GM23248 (cell line): ENCODE measurements at regions not wholly inside any gene's neighbourhood (a gene's known extent, or its start where the extent isn't known, plus 50 kb on each side); places are given as distances from the start of the nearest gene placed in this dataset.

ENCODE experiments used
- DNase-seq: peaks from one replicate; pipeline ENCODE4 v3.0.0-alpha.2; 2015
- H2AFZ ChIP-seq: fragments of 200-600 bp; sonication (generic); 2 replicates; pipeline ENCODE4 v1.6.1; 2016; ENCODE audit warnings: antibody characterized with exemption
- H3F3A ChIP-seq: fragments of 200-600 bp; sonication (generic); 2 replicates; pipeline ENCODE4 v1.6.1; 2016; ENCODE audit warnings: mild to moderate bottlenecking, antibody characterized with exemption, mixed run types; ENCODE audit not compliant: insufficient read depth
- H3K27ac ChIP-seq: fragments of 200-600 bp; sonication (generic); 2 replicates; pipeline ENCODE4 v1.5.1; 2016; ENCODE audit warnings: mild to moderate bottlenecking
- H3K27me3 ChIP-seq: fragments of 200-600 bp; sonication (generic); replicated peaks from 2 replicates; pipeline ENCODE4 v1.6.1; 2016; ENCODE audit warnings: mild to moderate bottlenecking; ENCODE audit not compliant: insufficient read depth
- H3K36me3 ChIP-seq: fragments of 200-600 bp; sonication (generic); 2 replicates; pipeline ENCODE4 v1.6.1; 2016; ENCODE audit warnings: low read depth, mild to moderate bottlenecking
- H3K4me1 ChIP-seq: fragments of 200-600 bp; sonication (generic); 2 replicates; pipeline ENCODE4 v1.6.1; 2016; ENCODE audit warnings: mild to moderate bottlenecking; ENCODE audit not compliant: insufficient read depth
- H3K4me2 ChIP-seq: fragments of 200-600 bp; sonication (generic); one replicate; pipeline ENCODE4 v1.6.1; 2016; ENCODE audit warnings: mild to moderate bottlenecking; ENCODE audit not compliant: unreplicated experiment
- H3K4me3 ChIP-seq: fragments of 200-600 bp; sonication (generic); 2 replicates; pipeline ENCODE4 v1.5.1; 2016; ENCODE audit warnings: mild to moderate bottlenecking
- H3K79me2 ChIP-seq: fragments of 200-600 bp; sonication (generic); 2 replicates; pipeline ENCODE4 v1.6.1; 2016; ENCODE audit warnings: mild to moderate bottlenecking; ENCODE audit not compliant: insufficient read depth
- H3K9ac ChIP-seq: fragments of 200-600 bp; sonication (generic); 2 replicates; pipeline ENCODE4 v1.6.1; 2016; ENCODE audit warnings: mild to moderate bottlenecking
- H3K9me2 ChIP-seq: fragments of 200-600 bp; sonication (generic); 2 replicates; pipeline ENCODE4 v1.6.1; 2016; ENCODE audit warnings: mixed run types, mild to moderate bottlenecking, moderate library complexity; ENCODE audit not compliant: insufficient read depth
- H3K9me3 ChIP-seq: fragments of 200-600 bp; sonication (generic); one replicate; pipeline ENCODE4 v1.6.1; 2017; ENCODE audit warnings: low read depth
- H4K20me1 ChIP-seq: fragments of 200-600 bp; sonication (generic); 2 replicates; pipeline ENCODE4 v1.6.0; 2016; ENCODE audit not compliant: insufficient read depth
- EZH2 ChIP-seq: fragments of 200-600 bp; sonication (generic); IDR thresholded peaks from 2 replicates; pipeline ENCODE4 v1.6.1; 2018; ENCODE audit warnings: antibody characterized with exemption, mild to moderate bottlenecking; ENCODE audit not compliant: insufficient read depth, poor library complexity, severe bottlenecking
- EZH2phosphoT487 ChIP-seq: fragments of 200-600 bp; sonication (generic); IDR thresholded peaks from 2 replicates; pipeline ENCODE4 v1.6.1; 2018; ENCODE audit warnings: antibody characterized with exemption, moderate library complexity, mild to moderate bottlenecking, low read depth; ENCODE audit not compliant: insufficient read depth
- WGBS, 2 experiments: methylation state at CpG; one replicate each; pipeline ENCODE4 v1.1.6; 2015 to 2017; ENCODE audit warnings: low lambda C conversion rate in 2 of 2, low coverage in 1 of 2; ENCODE audit errors: missing lambda C conversion rate in 2 of 2; 5-methylcytosine and 5-hydroxymethylcytosine counted together
- in situ Hi-C: fragments of 300-500 bp; cut with MboI; formaldehyde crosslinking; loops from 2 replicates; pipeline ENCODE4 v1.15.0; 2020

GRCh38 chr12:27161458-27162228 lies 79.3 kb upstream of the C12orf71 start:
- Histone ChIP-seq H3K9ac (no peak overlapping the region), H3K79me2 (no peaks in the 10 kb centered on the region), H3K4me1 (peaks cover 21% of the 10 kb centered on the region), H3K9me2 (no peaks in the 10 kb centered on the region), H3K9me3 (no peaks in the 10 kb centered on the region), H2AFZ (0 out of 2 replicates have a peak overlapping the region, but pooled peaks have one; percentile 7), H4K20me1 (no peaks in the 10 kb centered on the region), H3F3A (0 out of 2 replicates have a peak, but pooled peaks cover 3% of the 10 kb centered on the region), H3K27me3 (no peaks in the 10 kb centered on the region), H3K27ac (no peak overlapping the region), H3K36me3 (no peaks in the 10 kb centered on the region), H3K4me3 (no peak overlapping the region), H3K4me2 (no peak overlapping the region)
- 75 to 76% methylated on average over 8 of the region's 8 CpGs for WGBS, 2 experiments
- no peak for TF ChIP-seq EZH2phosphoT487
- no peak for TF ChIP-seq EZH2
- in situ Hi-C loops = no loop called here
- no peak for DNase-seq

DNA sequence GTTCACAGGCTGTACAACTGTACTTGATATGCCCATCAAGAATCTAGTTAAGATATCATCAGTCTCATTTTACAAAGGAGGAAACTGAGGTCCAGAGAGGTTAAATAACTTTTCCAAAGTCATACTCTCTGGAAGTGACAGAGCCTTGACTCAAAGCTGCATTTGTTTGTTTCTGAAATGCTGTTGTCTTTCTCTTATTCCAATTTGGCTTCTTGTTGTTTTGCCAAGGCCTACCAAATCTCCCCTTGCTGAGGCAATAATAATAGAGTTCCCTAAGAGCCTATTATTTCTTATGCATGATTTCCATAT lies 79.8 kb upstream of the C12orf71 start:
- Histone ChIP-seq H3K4me3 (no peak overlapping the region), H3K4me1 (peaks cover 21% of the 10 kb centered on the region), H3K27me3 (no peaks in the 10 kb centered on the region), H3K27ac (no peak overlapping the region), H3K9me2 (no peaks in the 10 kb centered on the region), H3K4me2 (no peak overlapping the region), H3K9ac (no peak overlapping the region), H3K36me3 (no peaks in the 10 kb centered on the region), H3K9me3 (no peaks in the 10 kb centered on the region), H4K20me1 (no peaks in the 10 kb centered on the region), H2AFZ (no peak overlapping the region), H3F3A (0 out of 2 replicates have a peak, but pooled peaks cover 3% of the 10 kb centered on the region), H3K79me2 (no peaks in the 10 kb centered on the region)
- DNase-seq = no peak
- in situ Hi-C loops = no loop called here
- TF ChIP-seq EZH2 (no peak), EZH2phosphoT487 (no peak)

DNA sequence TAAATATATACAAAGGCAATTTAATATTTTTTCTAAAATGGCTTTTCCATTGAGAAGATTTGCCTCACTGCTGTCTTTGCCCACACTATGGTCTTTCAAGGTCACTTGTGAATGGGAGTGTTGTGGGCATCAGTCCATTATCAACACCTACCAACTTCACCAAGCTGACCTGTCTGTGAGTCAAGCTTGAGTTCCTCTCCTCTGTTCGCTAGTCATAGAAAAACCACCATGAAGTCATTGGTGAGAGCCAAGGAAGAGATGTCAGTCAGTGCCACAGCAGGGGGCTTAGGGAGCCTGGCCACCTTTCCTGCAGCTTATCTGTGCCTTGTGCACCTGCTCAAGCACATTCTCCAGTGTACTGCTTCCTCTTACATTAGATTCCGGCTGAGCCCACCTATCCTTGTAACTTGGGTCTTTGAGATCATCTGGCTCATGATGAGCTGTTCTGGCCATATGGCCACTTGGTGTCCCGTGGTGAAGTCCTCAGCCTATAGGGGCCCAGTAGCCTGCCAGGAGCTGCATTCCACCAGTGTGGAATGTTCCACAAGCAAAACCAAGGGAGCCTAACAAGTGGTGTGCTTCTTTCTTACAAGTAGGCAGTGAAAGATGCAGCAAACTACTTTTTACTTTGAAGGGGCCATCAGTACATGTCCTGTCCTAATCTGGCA lies 80.8 kb upstream of the C12orf71 start:
- peaks cover 21% of the 10 kb centered on the region for H3K4me1 ChIP-seq
- H2AFZ ChIP-seq = no peak overlapping the region
- H3K9me2 ChIP-seq = no peaks in the 10 kb centered on the region
- no peaks in the 10 kb centered on the region for H4K20me1 ChIP-seq
- H3K27ac ChIP-seq = no peak overlapping the region
- WGBS, 2 experiments = 41 to 43% methylated on average over 3 of the region's 3 CpGs
- H3K4me3 ChIP-seq = no peak overlapping the region
- TF ChIP-seq EZH2 (no peak), EZH2phosphoT487 (no peak)
- H3K9me3 ChIP-seq = no peaks in the 10 kb centered on the region
- H3K79me2 ChIP-seq = no peaks in the 10 kb centered on the region
- 0 out of 2 replicates have a peak, but pooled peaks cover 3% of the 10 kb centered on the region for H3F3A ChIP-seq
- no peaks in the 10 kb centered on the region for H3K36me3 ChIP-seq
- peak; percentile 68 for DNase-seq
- in situ Hi-C loops = no loop called here
- H3K4me2 ChIP-seq = no peak overlapping the region
- no peak overlapping the region for H3K9ac ChIP-seq
- no peaks in the 10 kb centered on the region for H3K27me3 ChIP-seq

DNA sequence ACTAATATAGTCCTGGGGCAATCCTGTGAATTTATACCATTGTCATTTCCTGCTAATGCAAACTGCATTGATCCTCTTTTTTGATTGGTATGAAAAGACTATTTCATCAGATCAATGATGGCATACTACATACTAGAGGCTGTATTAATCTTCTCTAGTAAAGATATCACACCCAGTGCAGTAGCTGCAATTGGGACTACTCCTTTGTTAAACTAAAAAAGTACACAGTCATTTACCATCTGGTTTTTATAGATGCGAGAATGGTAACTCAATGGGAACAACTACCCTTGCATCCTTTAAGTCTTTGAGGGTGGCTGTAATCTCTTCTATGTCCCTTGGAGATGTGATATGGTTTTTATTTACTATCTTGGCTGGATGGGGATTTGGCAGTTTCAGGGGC lies 80.2 kb upstream of the STK38L start:
- no peak overlapping the region for H2AFZ ChIP-seq
- no peaks in the 10 kb centered on the region for H3K27me3 ChIP-seq
- no peak overlapping the region for H3K4me2 ChIP-seq
- no peak overlapping the region for H3K9ac ChIP-seq
- H3K27ac ChIP-seq = no peak overlapping the region
- peaks cover 21% of the 10 kb centered on the region for H3K4me1 ChIP-seq
- H3K9me2 ChIP-seq = no peaks in the 10 kb centered on the region
- DNase-seq = no peak
- in situ Hi-C loops = no loop called here
- 91 to 95% methylated on average over 1 of the region's 1 CpG for WGBS, 2 experiments
- no peak overlapping the region for H3K4me3 ChIP-seq
- TF ChIP-seq EZH2 = no peak
- TF ChIP-seq EZH2phosphoT487 = no peak
- no peaks in the 10 kb centered on the region for H3K9me3 ChIP-seq
- H4K20me1 ChIP-seq = no peaks in the 10 kb centered on the region
- H3K79me2 ChIP-seq = no peaks in the 10 kb centered on the region
- H3K36me3 ChIP-seq = no peaks in the 10 kb centered on the region
- 0 out of 2 replicates have a peak, but pooled peaks cover 3% of the 10 kb centered on the region for H3F3A ChIP-seq
